ENCODE measurements at regions not wholly inside any gene's neighbourhood (a gene's known extent, or its start where the extent isn't known, plus 50 kb on each side); places are given as distances from the start of the nearest gene placed in this dataset.

- no peak for TF ChIP-seq CTCF (conservative IDR thresholded peaks at IDR 0.05; ENCODE audit: low read depth, low read length)
- no peak overlapping the region for H3K4me3 ChIP-seq (ENCODE audit: low read depth, low read length)
- no peak for DNase-seq (ENCODE audit: low read depth)
Measured at GRCh38 chr18:61756244-61756643, 136.6 kb downstream of the RNF152 start.

- DNase-seq (ENCODE audit: low read depth) = no peak
- no peak for TF ChIP-seq CTCF (conservative IDR thresholded peaks at IDR 0.05; ENCODE audit: low read depth, low read length)
- no peak overlapping the region for H3K4me3 ChIP-seq (ENCODE audit: low read depth, low read length)
Measured at GRCh38 chr18:61755555-61755954, 137.3 kb downstream of the RNF152 start.

- TF ChIP-seq CTCF (conservative IDR thresholded peaks at IDR 0.05; ENCODE audit: low read depth, low read length) = no peak
- DNase-seq (ENCODE audit: low read depth) = no peak
- H3K4me3 ChIP-seq (ENCODE audit: low read depth, low read length) = no peak overlapping the region
Measured at GRCh38 chr18:61754039-61754583, 138.7 kb downstream of the RNF152 start.

- DNase-seq (ENCODE audit: low read depth) = no peak
- no peak for TF ChIP-seq CTCF (conservative IDR thresholded peaks at IDR 0.05; ENCODE audit: low read depth, low read length)
- H3K4me3 ChIP-seq (ENCODE audit: low read depth, low read length) = no peak overlapping the region
Measured at GRCh38 chr18:61753373-61753772, 139.4 kb downstream of the RNF152 start.

- TF ChIP-seq CTCF (conservative IDR thresholded peaks at IDR 0.05; ENCODE audit: low read depth, low read length) = no peak
- DNase-seq (ENCODE audit: low read depth) = no peak
Measured at GRCh38 chr18:61752973-61753372, 139.8 kb downstream of the RNF152 start.

GRCh38 chr18:61750840-61751668 is 141.8 kb downstream of the RNF152 start:
- no peak for TF ChIP-seq CTCF (conservative IDR thresholded peaks at IDR 0.05; ENCODE audit: low read depth, low read length)
- no peak for DNase-seq (ENCODE audit: low read depth)
- H3K4me3 ChIP-seq (ENCODE audit: low read depth, low read length) = no peak overlapping the region

More at GRCh38 chr18:61752973-61753372, 139.8 kb downstream of the RNF152 start:
- H3K4me3 ChIP-seq (ENCODE audit: low read depth, low read length) = no peak overlapping the region

- H3K4me3 ChIP-seq (ENCODE audit: low read depth, low read length) = no peak overlapping the region
- DNase-seq (ENCODE audit: low read depth) = no peak
- TF ChIP-seq CTCF (conservative IDR thresholded peaks at IDR 0.05; ENCODE audit: low read depth, low read length) = no peak
Measured at GRCh38 chr18:61749546-61749945, 143.3 kb downstream of the RNF152 start.
